ENCODE measurements at regions not wholly inside any gene's neighbourhood (a gene's known extent, or its start where the extent isn't known, plus 50 kb on each side); places are given as distances from the start of the nearest gene placed in this dataset.

GRCh38 chr20:56928007-56928406, 298.9 kb downstream of the TFAP2C start:
- no peak for DNase-seq (ENCODE audit: low spot score)
- no peak for TF ChIP-seq CTCF (IDR thresholded peaks at IDR 0.05; ENCODE audit: unreplicated experiment)
- Mint-ChIP-seq H3K4me3 (ENCODE audit: unreplicated experiment) (no peak overlapping the region), H3K27ac (ENCODE audit: unreplicated experiment) (no peak overlapping the region), H3K27me3 (ENCODE audit: unreplicated experiment) (peaks cover 22% of the 10 kb centered on the region), H3K36me3 (ENCODE audit: low read depth, unreplicated experiment) (no peaks in the 10 kb centered on the region), H3K9me3 (ENCODE audit: unreplicated experiment) (no peaks in the 10 kb centered on the region), H3K4me1 (ENCODE audit: unreplicated experiment) (peaks cover 6% of the 10 kb centered on the region)

- Mint-ChIP-seq H3K9me3 (ENCODE audit: unreplicated experiment) (no peaks in the 10 kb centered on the region), H3K4me1 (ENCODE audit: unreplicated experiment) (peaks cover 5% of the 10 kb centered on the region), H3K4me3 (ENCODE audit: unreplicated experiment) (no peak overlapping the region), H3K27me3 (ENCODE audit: unreplicated experiment) (peaks cover 19% of the 10 kb centered on the region), H3K27ac (ENCODE audit: unreplicated experiment) (no peak overlapping the region), H3K36me3 (ENCODE audit: low read depth, unreplicated experiment) (no peaks in the 10 kb centered on the region)
- DNase-seq (ENCODE audit: low spot score), result no peak
- TF ChIP-seq CTCF (IDR thresholded peaks at IDR 0.05; ENCODE audit: unreplicated experiment), result no peak
These were observed 300.5 kb downstream of the TFAP2C start for GRCh38 chr20:56929606-56930005.

GRCh38 chr20:56930876-56931275, 301.8 kb downstream of the TFAP2C start:
- H3K36me3 Mint-ChIP-seq (ENCODE audit: low read depth, unreplicated experiment), result no peaks in the 10 kb centered on the region
- H3K4me3 Mint-ChIP-seq (ENCODE audit: unreplicated experiment), result no peak overlapping the region
- no peak for TF ChIP-seq CTCF (IDR thresholded peaks at IDR 0.05; ENCODE audit: unreplicated experiment)
- no peak for DNase-seq (ENCODE audit: low spot score)
- peaks cover 16% of the 10 kb centered on the region for H3K27me3 Mint-ChIP-seq (ENCODE audit: unreplicated experiment)
- H3K27ac Mint-ChIP-seq (ENCODE audit: unreplicated experiment), result no peak overlapping the region
- no peaks in the 10 kb centered on the region for H3K9me3 Mint-ChIP-seq (ENCODE audit: unreplicated experiment)
- no peaks in the 10 kb centered on the region for H3K4me1 Mint-ChIP-seq (ENCODE audit: unreplicated experiment)

- no peak for TF ChIP-seq CTCF (IDR thresholded peaks at IDR 0.05; ENCODE audit: unreplicated experiment)
- H3K4me1 Mint-ChIP-seq (ENCODE audit: unreplicated experiment), result no peaks in the 10 kb centered on the region
- no peaks in the 10 kb centered on the region for H3K36me3 Mint-ChIP-seq (ENCODE audit: low read depth, unreplicated experiment)
- DNase-seq (ENCODE audit: low spot score), result no peak
- no peak overlapping the region for H3K4me3 Mint-ChIP-seq (ENCODE audit: unreplicated experiment)
- H3K9me3 Mint-ChIP-seq (ENCODE audit: unreplicated experiment), result no peaks in the 10 kb centered on the region
- H3K27ac Mint-ChIP-seq (ENCODE audit: unreplicated experiment), result no peak overlapping the region
- H3K27me3 Mint-ChIP-seq (ENCODE audit: unreplicated experiment), result peaks cover 8% of the 10 kb centered on the region
These were observed 303.6 kb downstream of the TFAP2C start for GRCh38 chr20:56932575-56933330.

- Mint-ChIP-seq H3K27ac (ENCODE audit: unreplicated experiment) (no peak overlapping the region), H3K27me3 (ENCODE audit: unreplicated experiment) (peaks cover 6% of the 10 kb centered on the region), H3K4me3 (ENCODE audit: unreplicated experiment) (no peak overlapping the region), H3K4me1 (ENCODE audit: unreplicated experiment) (no peaks in the 10 kb centered on the region), H3K9me3 (ENCODE audit: unreplicated experiment) (no peaks in the 10 kb centered on the region), H3K36me3 (ENCODE audit: low read depth, unreplicated experiment) (no peaks in the 10 kb centered on the region)
- no peak for DNase-seq (ENCODE audit: low spot score)
- no peak for TF ChIP-seq CTCF (IDR thresholded peaks at IDR 0.05; ENCODE audit: unreplicated experiment)
These were observed 304.2 kb downstream of the TFAP2C start for GRCh38 chr20:56933331-56933698.
